Uterus (tissue), 3 donors: ENCODE measurements at regions not wholly inside any gene's neighbourhood (a gene's known extent, or its start where the extent isn't known, plus 50 kb on each side); places are given as distances from the start of the nearest gene placed in this dataset.

Source experiments
- DNase-seq, 2 donors: peaks; one replicate each; pipeline ENCODE4 v3.0.0-alpha.2; 2019 to 2020
- H3K27ac ChIP-seq, 2 donors: fragments of 200-600 bp; sonication (generic); 1 replicate in 1 of 2; 2 replicates in 1 of 2; pipeline ENCODE4 v1.5.1; 2016 to 2018
- H3K27me3 ChIP-seq, 2 donors: fragments of 200-600 bp; sonication (generic); one replicate each; pipeline ENCODE4 v1.5.1; 2018 to 2019; ENCODE audit warnings: control low read depth in 1 of 2
- H3K36me3 ChIP-seq, 2 donors: fragments of 200-600 bp; sonication (generic); one replicate each; pipeline ENCODE4 v1.5.1; 2019; ENCODE audit warnings: control low read depth in 1 of 2
- H3K4me1 ChIP-seq, 2 donors: fragments of 200-600 bp; sonication (generic); one replicate each; pipeline ENCODE4 v1.5.1; 2018 to 2019; ENCODE audit warnings: control low read depth in 1 of 2
- H3K4me3 ChIP-seq, 2 donors: fragments of 200-600 bp; sonication (generic); 1 replicate in 1 of 2; 2 replicates in 1 of 2; pipeline ENCODE4 v1.5.1; 2018 to 2019; ENCODE audit warnings: mild to moderate bottlenecking in 1 of 2
- H3K9me3 ChIP-seq, 2 donors: fragments of 200-600 bp; sonication (generic); one replicate each; pipeline ENCODE4 v1.5.1; 2019; ENCODE audit warnings: control low read depth in 1 of 2
- POLR2A ChIP-seq, 2 donors: fragments of 450-650 bp; IDR thresholded peaks; one replicate each; pipeline ENCODE4 v1.6.1; 2016; ENCODE audit warnings: antibody characterized with exemption in 2 of 2, mild to moderate bottlenecking in 1 of 2, moderate library complexity in 1 of 2
- intact Hi-C: fragments of 100-400 bp; cut with DNase I; formaldehyde crosslinking; loops from one replicate; pipeline ENCODE4 v1.15.1; 2023; ENCODE audit warnings: low total_unique reads
- TF ChIP-seq, protein P1 (sequence below), 4 experiments: fragments of 200-600 bp in 2 of 4; fragments of 450-650 bp in 2 of 4; sonication (generic) in 2 of 4; IDR thresholded peaks; one replicate each; pipeline ENCODE4 v1.5.1; 2016 to 2019; ENCODE audit warnings: antibody characterized with exemption in 4 of 4, mild to moderate bottlenecking in 2 of 4, moderate library complexity in 1 of 4
- donor health status: DM: yes; HTN: yes; CAD: no.

DNA sequence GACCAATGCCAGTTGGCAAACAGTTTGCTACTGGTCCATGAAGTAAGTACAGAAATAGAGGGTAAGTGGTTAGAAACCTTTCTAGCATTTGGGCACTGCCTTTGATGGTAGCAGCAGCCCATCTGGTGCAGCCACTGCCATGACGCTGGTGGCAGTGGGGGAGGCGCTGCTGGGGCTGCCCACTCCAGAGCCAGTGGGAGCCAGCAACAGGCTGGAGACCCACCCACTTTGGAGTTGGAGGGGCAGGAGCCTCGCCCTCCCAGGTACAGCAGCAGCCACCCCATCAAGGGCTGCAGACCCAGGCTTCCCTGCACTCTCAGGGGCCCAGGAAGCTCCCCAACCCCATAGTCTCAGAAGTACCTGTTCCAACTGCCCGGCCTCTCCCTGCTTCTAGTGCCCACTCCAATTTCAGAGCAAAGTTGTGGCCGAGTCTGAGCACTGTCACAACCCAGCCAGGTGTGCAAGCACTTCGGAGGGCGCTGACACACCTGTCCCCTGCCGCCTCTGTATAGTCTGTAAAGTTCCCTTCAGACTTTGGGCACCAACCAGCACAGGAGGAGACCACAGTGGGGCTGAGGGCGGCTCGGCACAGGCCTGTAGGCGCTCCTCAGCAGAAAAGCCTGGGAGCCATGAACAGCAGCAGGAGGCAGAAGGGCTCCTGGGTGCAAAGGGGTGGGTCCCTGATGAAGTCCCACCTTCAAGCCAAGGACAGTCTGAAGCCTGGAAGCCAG lies 125.6 kb upstream of the CCDC150 start:
- Histone ChIP-seq H3K4me3 (no peak overlapping the region), H3K36me3 (no peaks in the 10 kb centered on the region), H3K4me1 (no peaks in the 10 kb centered on the region), H3K27me3 (no peaks in the 10 kb centered on the region), H3K27ac (no peak overlapping the region), H3K9me3 (no peaks in the 10 kb centered on the region)
- intact Hi-C loops: no loop called here
- no peak for DNase-seq
- no peak for TF ChIP-seq POLR2A (IDR thresholded peaks at IDR 0.05)
- TF ChIP-seq, protein P1, sequence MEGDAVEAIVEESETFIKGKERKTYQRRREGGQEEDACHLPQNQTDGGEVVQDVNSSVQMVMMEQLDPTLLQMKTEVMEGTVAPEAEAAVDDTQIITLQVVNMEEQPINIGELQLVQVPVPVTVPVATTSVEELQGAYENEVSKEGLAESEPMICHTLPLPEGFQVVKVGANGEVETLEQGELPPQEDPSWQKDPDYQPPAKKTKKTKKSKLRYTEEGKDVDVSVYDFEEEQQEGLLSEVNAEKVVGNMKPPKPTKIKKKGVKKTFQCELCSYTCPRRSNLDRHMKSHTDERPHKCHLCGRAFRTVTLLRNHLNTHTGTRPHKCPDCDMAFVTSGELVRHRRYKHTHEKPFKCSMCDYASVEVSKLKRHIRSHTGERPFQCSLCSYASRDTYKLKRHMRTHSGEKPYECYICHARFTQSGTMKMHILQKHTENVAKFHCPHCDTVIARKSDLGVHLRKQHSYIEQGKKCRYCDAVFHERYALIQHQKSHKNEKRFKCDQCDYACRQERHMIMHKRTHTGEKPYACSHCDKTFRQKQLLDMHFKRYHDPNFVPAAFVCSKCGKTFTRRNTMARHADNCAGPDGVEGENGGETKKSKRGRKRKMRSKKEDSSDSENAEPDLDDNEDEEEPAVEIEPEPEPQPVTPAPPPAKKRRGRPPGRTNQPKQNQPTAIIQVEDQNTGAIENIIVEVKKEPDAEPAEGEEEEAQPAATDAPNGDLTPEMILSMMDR (IDR thresholded peaks at IDR 0.05): no peak

DNA sequence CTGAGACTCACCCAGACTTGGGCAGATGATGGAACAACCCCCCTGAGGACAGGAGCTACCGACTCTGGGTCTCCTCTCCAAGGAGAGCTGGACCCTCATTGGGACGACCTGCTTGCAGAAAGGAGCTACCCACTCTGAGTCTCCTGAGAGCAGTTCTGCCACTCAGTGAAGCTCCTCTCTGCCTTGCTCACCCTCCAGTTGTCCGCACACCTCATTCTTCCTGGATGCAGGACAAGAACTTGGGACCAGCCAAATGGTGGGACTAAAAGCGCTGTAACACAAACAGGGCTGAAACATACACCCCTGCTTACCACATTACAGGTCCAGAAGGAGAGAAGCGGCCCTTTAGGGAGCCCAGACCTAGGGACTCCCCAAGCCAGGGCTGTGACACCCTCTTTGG lies 124.9 kb upstream of the CCDC150 start:
- no peak overlapping the region for H3K27ac ChIP-seq
- DNase-seq: no peak
- intact Hi-C loops: no loop called here
- H3K4me1 ChIP-seq: no peaks in the 10 kb centered on the region
- no peak for TF ChIP-seq POLR2A (IDR thresholded peaks at IDR 0.05)
- TF ChIP-seq, protein P1 (IDR thresholded peaks at IDR 0.05): no peak
- H3K27me3 ChIP-seq: no peaks in the 10 kb centered on the region
- no peaks in the 10 kb centered on the region for H3K9me3 ChIP-seq
- H3K4me3 ChIP-seq: no peak overlapping the region
- H3K36me3 ChIP-seq: no peaks in the 10 kb centered on the region

DNA sequence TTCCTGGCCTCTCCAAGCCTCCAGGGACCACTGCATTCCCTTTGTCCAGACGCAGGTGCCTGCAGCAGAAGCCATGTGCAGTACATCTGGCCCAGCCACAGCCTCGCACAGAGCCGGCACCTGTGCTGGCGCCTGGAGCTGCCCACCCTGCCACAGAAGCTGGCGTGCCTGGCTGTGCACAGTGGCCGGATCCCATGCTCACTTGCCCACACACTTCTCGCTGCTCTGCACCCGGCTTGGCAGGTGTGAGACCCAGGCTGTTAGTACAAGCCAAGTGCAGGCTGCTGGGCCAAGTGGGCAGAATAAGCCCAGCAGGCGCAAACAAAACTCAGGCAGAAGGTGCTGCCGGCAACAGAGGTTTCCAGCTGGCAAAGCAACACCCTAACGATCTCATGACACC lies 124.5 kb upstream of the CCDC150 start:
- Histone ChIP-seq H3K36me3 (no peaks in the 10 kb centered on the region), H3K9me3 (no peaks in the 10 kb centered on the region), H3K27me3 (no peaks in the 10 kb centered on the region), H3K27ac (no peak overlapping the region), H3K4me3 (no peak overlapping the region), H3K4me1 (no peaks in the 10 kb centered on the region)
- intact Hi-C loops: no loop called here
- TF ChIP-seq, protein P1 (IDR thresholded peaks at IDR 0.05): no peak
- no peak for TF ChIP-seq POLR2A (IDR thresholded peaks at IDR 0.05)
- DNase-seq: no peak

GRCh38 chr2:196515608-196516007 lies 123.9 kb upstream of the CCDC150 start:
- TF ChIP-seq, protein P1 (IDR thresholded peaks at IDR 0.05): no peak
- no peak for TF ChIP-seq POLR2A (IDR thresholded peaks at IDR 0.05)
- intact Hi-C loops: no loop called here
- DNase-seq: no peak

DNA sequence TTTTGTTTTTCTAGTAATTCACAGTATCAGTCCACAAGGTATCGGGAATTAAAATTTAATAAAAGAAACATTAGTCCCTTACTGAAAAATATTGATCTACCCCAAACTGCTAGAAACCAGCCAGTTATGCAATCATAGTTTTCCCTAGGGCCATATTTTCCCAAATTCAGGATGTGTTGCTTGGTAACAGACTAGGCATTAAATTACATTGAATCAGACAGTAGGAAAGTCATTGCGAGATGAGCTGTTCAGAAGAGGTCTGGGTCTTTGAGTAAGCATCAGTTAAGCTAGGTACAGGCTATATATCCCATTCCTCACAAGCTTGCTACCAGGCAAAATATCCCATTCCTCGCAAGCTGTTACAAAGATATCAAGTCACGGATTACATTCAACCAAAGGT lies 123.0 kb upstream of the CCDC150 start:
- no peak for TF ChIP-seq POLR2A (IDR thresholded peaks at IDR 0.05)
- TF ChIP-seq, protein P1 (IDR thresholded peaks at IDR 0.05): no peak
- H3K4me3 ChIP-seq: no peak overlapping the region
- H3K27me3 ChIP-seq: no peaks in the 10 kb centered on the region
- H3K36me3 ChIP-seq: no peaks in the 10 kb centered on the region
- no peaks in the 10 kb centered on the region for H3K4me1 ChIP-seq
- no peak overlapping the region for H3K27ac ChIP-seq
- intact Hi-C loops: no loop called here
- H3K9me3 ChIP-seq: no peaks in the 10 kb centered on the region
- DNase-seq: no peak

More at GRCh38 chr2:196515608-196516007, 123.9 kb upstream of the CCDC150 start:
- Histone ChIP-seq H3K4me1 (no peaks in the 10 kb centered on the region), H3K9me3 (no peaks in the 10 kb centered on the region), H3K36me3 (no peaks in the 10 kb centered on the region), H3K4me3 (no peak overlapping the region), H3K27me3 (no peaks in the 10 kb centered on the region), H3K27ac (no peak overlapping the region)
